H1 (cell line): ENCODE measurements at regions not wholly inside any gene's neighbourhood (a gene's known extent, or its start where the extent isn't known, plus 50 kb on each side); places are given as distances from the start of the nearest gene placed in this dataset.

Experiments used
- CTCF ChIA-PET: fragments of 300-600 bp; sonication (Branson Sonifier 250); formaldehyde crosslinking; loops from one replicate; lab custom pipeline; 2021; ENCODE audit not compliant: partially characterized antibody; lab: Charles Lee
- POLR2A ChIA-PET: fragments of 300-600 bp; sonication (Branson Sonifier 250); formaldehyde crosslinking; loops from one replicate; lab custom pipeline; 2021; ENCODE audit warnings: inconsistent platforms; ENCODE audit not compliant: partially characterized antibody; lab: Charles Lee
- DNase-seq, 2 experiments: peaks; one replicate each; pipeline versions ENCODE4 v3.0.0 to v3.0.0-alpha.2; 2010 to 2022; ENCODE audit warnings: low spot score in 2 of 2, low read depth in 1 of 2, mixed read lengths in 1 of 2
- FAIRE-seq: peaks from 2 replicates; lab custom pipeline; 2011; peaks lifted over from hg19 to GRCh38; lab: Jason Lieb, UNC
- H2AFZ ChIP-seq: 2 replicates; pipeline ENCODE4 v1.8.1; 2012; ENCODE audit warnings: low read length, inconsistent platforms
- H2AK5ac ChIP-seq: 2 replicates; pipeline ENCODE4 v1.6.1; 2013; ENCODE audit warnings: low read depth, low read length
- H2BK120ac ChIP-seq: replicated peaks from 2 replicates; pipeline ENCODE3; 2013; ENCODE audit warnings: low read depth, low read length, inconsistent platforms
- H2BK12ac ChIP-seq: 2 replicates; pipeline ENCODE4 v1.6.1; 2013; ENCODE audit warnings: low read depth, low read length
- H2BK15ac ChIP-seq: 2 replicates; pipeline ENCODE4 v1.6.1; 2013; ENCODE audit warnings: low read length
- H2BK20ac ChIP-seq: 2 replicates; pipeline ENCODE4 v1.6.1; 2013; ENCODE audit warnings: low read length
- H2BK5ac ChIP-seq: 2 replicates; pipeline ENCODE4 v1.6.1; 2013; ENCODE audit warnings: low read depth, low read length
- H3K14ac ChIP-seq: 2 replicates; pipeline ENCODE4 v1.6.1; 2013; ENCODE audit warnings: inconsistent platforms; ENCODE audit not compliant: insufficient read length
- H3K18ac ChIP-seq: 2 replicates; pipeline ENCODE4 v1.6.1; 2013; ENCODE audit warnings: low read length; ENCODE audit errors: extremely low read depth
- H3K23ac ChIP-seq: 2 replicates; pipeline ENCODE4 v1.6.1; 2013; ENCODE audit warnings: inconsistent platforms; ENCODE audit not compliant: insufficient read length
- H3K23me2 ChIP-seq: 2 replicates; pipeline ENCODE4 v1.6.1; 2013; ENCODE audit warnings: low read depth, low read length
- H3K27ac ChIP-seq: 2 replicates; pipeline ENCODE4 v1.6.1; 2011; ENCODE audit warnings: low read depth, low read length, inconsistent platforms
- H3K27me3 ChIP-seq, 4 experiments: replicated peaks in 1 of 4; 1 replicate in 1 of 4; 2 replicates in 3 of 4; pipeline versions ENCODE4 v1.6.1 to v1.8.1; 2011 to 2013; ENCODE audit warnings: low read length in 3 of 4, mild to moderate bottlenecking in 3 of 4, inconsistent platforms in 2 of 4, mixed read lengths in 2 of 4, moderate library complexity in 1 of 4; ENCODE audit not compliant: control insufficient read depth in 3 of 4, insufficient read depth in 3 of 4; ENCODE audit errors: extremely low read depth in 1 of 4
- H3K36me3 ChIP-seq, 4 experiments: 2 replicates each; pipeline versions ENCODE4 v1.6.1 to v1.8.1; 2011 to 2013; ENCODE audit warnings: mild to moderate bottlenecking in 4 of 4, low read length in 3 of 4, moderate library complexity in 2 of 4, control low read depth in 1 of 4, inconsistent platforms in 1 of 4; ENCODE audit not compliant: insufficient read depth in 4 of 4, control insufficient read depth in 2 of 4
- H3K4ac ChIP-seq: replicated peaks from 2 replicates; pipeline ENCODE3; 2013; ENCODE audit warnings: low read length, low read depth, mixed read lengths, inconsistent platforms; ENCODE audit not compliant: insufficient read length
- H3K4me1 ChIP-seq, 4 experiments: replicated peaks in 1 of 4; 1 replicate in 1 of 4; 2 replicates in 3 of 4; pipeline versions ENCODE4 v1.6.1 to v1.8.1; 2011 to 2013; ENCODE audit warnings: low read length in 3 of 4, inconsistent platforms in 2 of 4, mixed read lengths in 1 of 4; ENCODE audit not compliant: insufficient read depth in 4 of 4, control insufficient read depth in 3 of 4
- H3K4me2 ChIP-seq, 2 experiments: 2 replicates each; pipeline versions ENCODE4 v1.6.1 to v1.8.1; 2011 to 2013; ENCODE audit warnings: low read depth in 2 of 2, low read length in 2 of 2, control low read depth in 1 of 2, inconsistent platforms in 1 of 2, mild to moderate bottlenecking in 1 of 2; ENCODE audit not compliant: insufficient read depth in 1 of 2
- H3K4me3 ChIP-seq, 4 experiments: fragments of 200-600, 300-600 bp in 1 of 4; sonication (generic), shearing (Covaris generic), sonication (Bioruptor Twin) in 1 of 4; 2 replicates each; pipeline versions ENCODE4 v1.5.1 to v1.8.1; 2011 to 2016; ENCODE audit warnings: low read length in 4 of 4, low read depth in 3 of 4, control low read depth in 2 of 4, inconsistent platforms in 2 of 4, mild to moderate bottlenecking in 2 of 4, mixed read lengths in 1 of 4, moderate library complexity in 1 of 4; ENCODE audit not compliant: insufficient read depth in 2 of 4; ENCODE audit errors: extremely low read depth in 1 of 4
- H3K56ac ChIP-seq: replicated peaks from 2 replicates; pipeline ENCODE3; 2013; ENCODE audit warnings: low read depth, mild to moderate bottlenecking, mixed read lengths, low read length, inconsistent platforms; ENCODE audit not compliant: insufficient read length
- H3K79me1 ChIP-seq: 2 replicates; pipeline ENCODE4 v1.6.1; 2013; ENCODE audit warnings: low read depth, low read length, control low read depth
- H3K79me2 ChIP-seq, 2 experiments: 2 replicates each; pipeline versions ENCODE4 v1.6.1 to v1.8.1; 2012 to 2013; ENCODE audit warnings: low read length in 2 of 2, mild to moderate bottlenecking in 2 of 2, inconsistent platforms in 1 of 2; ENCODE audit not compliant: insufficient read depth in 2 of 2, control insufficient read depth in 1 of 2
- H3K9ac ChIP-seq, 4 experiments: replicated peaks in 1 of 4; 1 replicate in 1 of 4; 2 replicates in 3 of 4; pipeline versions ENCODE4 v1.6.1 to v1.8.1; 2011 to 2013; ENCODE audit warnings: low read depth in 3 of 4, low read length in 3 of 4, control low read depth in 2 of 4, mild to moderate bottlenecking in 2 of 4, moderate library complexity in 2 of 4, inconsistent platforms in 1 of 4; ENCODE audit errors: extremely low read depth in 1 of 4
- H3K9me3 ChIP-seq, 2 experiments: 2 replicates each; pipeline versions ENCODE4 v1.6.1 to v1.8.1; 2012 to 2013; ENCODE audit warnings: mild to moderate bottlenecking in 2 of 2, moderate library complexity in 2 of 2, control low read depth in 1 of 2, inconsistent platforms in 1 of 2, low read depth in 1 of 2, low read length in 1 of 2, mixed read lengths in 1 of 2; ENCODE audit not compliant: insufficient read depth in 2 of 2
- H4K20me1 ChIP-seq, 2 experiments: replicated peaks in 1 of 2; 2 replicates each; pipeline versions ENCODE3 to v1.8.1; 2011 to 2013; ENCODE audit warnings: inconsistent platforms in 2 of 2, low read length in 2 of 2, mild to moderate bottlenecking in 1 of 2; ENCODE audit not compliant: insufficient read depth in 2 of 2, control insufficient read depth in 1 of 2
- H4K5ac ChIP-seq: 2 replicates; pipeline ENCODE4 v1.6.1; 2013; ENCODE audit warnings: low read length, low read depth, mixed read lengths, inconsistent platforms; ENCODE audit not compliant: insufficient read length
- H4K8ac ChIP-seq: 2 replicates; pipeline ENCODE4 v1.8.0; 2013; ENCODE audit warnings: mild to moderate bottlenecking, moderate library complexity, low read length, inconsistent platforms; ENCODE audit not compliant: insufficient read depth; ENCODE audit errors: extremely low read depth
- H4K91ac ChIP-seq: replicated peaks from 2 replicates; pipeline ENCODE3; 2013; ENCODE audit warnings: low read length, mixed read lengths, inconsistent platforms; ENCODE audit not compliant: insufficient read length
- WGBS, 2 experiments: shearing (Covaris generic) in 1 of 2; methylation state at CpG; one replicate each; pipeline versions ENCODE4 v1.1.6 to v1.1.7; 2013 to 2015; ENCODE audit warnings: low lambda C conversion rate in 2 of 2, mixed read lengths in 2 of 2, inconsistent platforms in 1 of 2, low coverage in 1 of 2, missing lambda C conversion rate in 1 of 2; ENCODE audit not compliant: insufficient replicate concordance in 2 of 2, insufficient coverage in 1 of 2, insufficient read length in 1 of 2; ENCODE audit errors: extremely low coverage in 1 of 2, missing lambda C conversion rate in 1 of 2; 5-methylcytosine and 5-hydroxymethylcytosine counted together
- TF ChIP-seq, protein P1 (sequence below): fragments of 300-600 bp; sonication (generic); IDR thresholded peaks from 2 replicates; pipeline ENCODE4 v1.7.1; 2012; ENCODE audit warnings: low read length, moderate library complexity, mild to moderate bottlenecking, inconsistent platforms; ENCODE audit not compliant: insufficient replicate concordance

DNA sequence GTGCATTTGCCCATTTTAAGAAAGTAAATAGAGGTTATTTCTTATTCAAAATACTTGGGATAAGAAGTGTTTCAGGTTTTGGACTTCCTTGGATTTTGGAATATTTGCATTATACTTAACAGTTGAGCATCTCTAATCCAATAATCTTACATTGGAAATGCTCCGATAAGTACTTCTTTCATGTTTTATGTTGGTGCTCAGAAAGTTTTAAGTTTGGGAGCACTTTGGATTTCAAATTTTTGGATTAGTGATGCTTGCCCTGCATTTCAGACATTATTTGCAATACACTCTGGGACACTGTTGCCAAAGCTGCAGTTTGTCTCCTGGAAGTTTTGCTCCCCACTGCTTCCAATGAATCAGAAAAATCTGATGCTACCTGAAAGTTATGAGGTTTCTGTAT, 691.9 kb upstream of the SLITRK6 start:
- Histone ChIP-seq H3K23ac (no peak overlapping the region), H3K27ac (no peak overlapping the region), H3K4me1 (no peaks in the 10 kb centered on the region), H2BK120ac (no peak overlapping the region), H3K56ac (no peak overlapping the region), H2AFZ (no peak overlapping the region), H3K4me3 (no peak overlapping the region), H4K20me1 (no peaks in the 10 kb centered on the region), H2BK15ac (no peak overlapping the region), H3K9ac (no peak overlapping the region), H3K18ac (no peak overlapping the region), H3K27me3 (no peaks in the 10 kb centered on the region), H3K4ac (no peak overlapping the region), H2BK5ac (no peak overlapping the region), H3K79me2 (no peaks in the 10 kb centered on the region), H2BK20ac (no peak overlapping the region), H3K36me3 (no peaks in the 10 kb centered on the region), H2BK12ac (no peak overlapping the region), H3K14ac (no peak overlapping the region), H4K8ac (no peak overlapping the region), H3K79me1 (no peaks in the 10 kb centered on the region), H3K9me3 (no peaks in the 10 kb centered on the region), H3K4me2 (no peak overlapping the region), H4K91ac (no peak overlapping the region), H3K23me2 (no peaks in the 10 kb centered on the region), H2AK5ac (no peak overlapping the region), H4K5ac (no peak overlapping the region)
- ChIA-PET POLR2A (no interaction called here), CTCF (no interaction called here)
- DNase-seq: no peak
- FAIRE-seq: no peak
- 100% methylated on average over 1 of the region's 1 CpG; no CpG with 5 or more reads in 1 of the 2 experiments for WGBS, 2 experiments
- TF ChIP-seq, protein P1, sequence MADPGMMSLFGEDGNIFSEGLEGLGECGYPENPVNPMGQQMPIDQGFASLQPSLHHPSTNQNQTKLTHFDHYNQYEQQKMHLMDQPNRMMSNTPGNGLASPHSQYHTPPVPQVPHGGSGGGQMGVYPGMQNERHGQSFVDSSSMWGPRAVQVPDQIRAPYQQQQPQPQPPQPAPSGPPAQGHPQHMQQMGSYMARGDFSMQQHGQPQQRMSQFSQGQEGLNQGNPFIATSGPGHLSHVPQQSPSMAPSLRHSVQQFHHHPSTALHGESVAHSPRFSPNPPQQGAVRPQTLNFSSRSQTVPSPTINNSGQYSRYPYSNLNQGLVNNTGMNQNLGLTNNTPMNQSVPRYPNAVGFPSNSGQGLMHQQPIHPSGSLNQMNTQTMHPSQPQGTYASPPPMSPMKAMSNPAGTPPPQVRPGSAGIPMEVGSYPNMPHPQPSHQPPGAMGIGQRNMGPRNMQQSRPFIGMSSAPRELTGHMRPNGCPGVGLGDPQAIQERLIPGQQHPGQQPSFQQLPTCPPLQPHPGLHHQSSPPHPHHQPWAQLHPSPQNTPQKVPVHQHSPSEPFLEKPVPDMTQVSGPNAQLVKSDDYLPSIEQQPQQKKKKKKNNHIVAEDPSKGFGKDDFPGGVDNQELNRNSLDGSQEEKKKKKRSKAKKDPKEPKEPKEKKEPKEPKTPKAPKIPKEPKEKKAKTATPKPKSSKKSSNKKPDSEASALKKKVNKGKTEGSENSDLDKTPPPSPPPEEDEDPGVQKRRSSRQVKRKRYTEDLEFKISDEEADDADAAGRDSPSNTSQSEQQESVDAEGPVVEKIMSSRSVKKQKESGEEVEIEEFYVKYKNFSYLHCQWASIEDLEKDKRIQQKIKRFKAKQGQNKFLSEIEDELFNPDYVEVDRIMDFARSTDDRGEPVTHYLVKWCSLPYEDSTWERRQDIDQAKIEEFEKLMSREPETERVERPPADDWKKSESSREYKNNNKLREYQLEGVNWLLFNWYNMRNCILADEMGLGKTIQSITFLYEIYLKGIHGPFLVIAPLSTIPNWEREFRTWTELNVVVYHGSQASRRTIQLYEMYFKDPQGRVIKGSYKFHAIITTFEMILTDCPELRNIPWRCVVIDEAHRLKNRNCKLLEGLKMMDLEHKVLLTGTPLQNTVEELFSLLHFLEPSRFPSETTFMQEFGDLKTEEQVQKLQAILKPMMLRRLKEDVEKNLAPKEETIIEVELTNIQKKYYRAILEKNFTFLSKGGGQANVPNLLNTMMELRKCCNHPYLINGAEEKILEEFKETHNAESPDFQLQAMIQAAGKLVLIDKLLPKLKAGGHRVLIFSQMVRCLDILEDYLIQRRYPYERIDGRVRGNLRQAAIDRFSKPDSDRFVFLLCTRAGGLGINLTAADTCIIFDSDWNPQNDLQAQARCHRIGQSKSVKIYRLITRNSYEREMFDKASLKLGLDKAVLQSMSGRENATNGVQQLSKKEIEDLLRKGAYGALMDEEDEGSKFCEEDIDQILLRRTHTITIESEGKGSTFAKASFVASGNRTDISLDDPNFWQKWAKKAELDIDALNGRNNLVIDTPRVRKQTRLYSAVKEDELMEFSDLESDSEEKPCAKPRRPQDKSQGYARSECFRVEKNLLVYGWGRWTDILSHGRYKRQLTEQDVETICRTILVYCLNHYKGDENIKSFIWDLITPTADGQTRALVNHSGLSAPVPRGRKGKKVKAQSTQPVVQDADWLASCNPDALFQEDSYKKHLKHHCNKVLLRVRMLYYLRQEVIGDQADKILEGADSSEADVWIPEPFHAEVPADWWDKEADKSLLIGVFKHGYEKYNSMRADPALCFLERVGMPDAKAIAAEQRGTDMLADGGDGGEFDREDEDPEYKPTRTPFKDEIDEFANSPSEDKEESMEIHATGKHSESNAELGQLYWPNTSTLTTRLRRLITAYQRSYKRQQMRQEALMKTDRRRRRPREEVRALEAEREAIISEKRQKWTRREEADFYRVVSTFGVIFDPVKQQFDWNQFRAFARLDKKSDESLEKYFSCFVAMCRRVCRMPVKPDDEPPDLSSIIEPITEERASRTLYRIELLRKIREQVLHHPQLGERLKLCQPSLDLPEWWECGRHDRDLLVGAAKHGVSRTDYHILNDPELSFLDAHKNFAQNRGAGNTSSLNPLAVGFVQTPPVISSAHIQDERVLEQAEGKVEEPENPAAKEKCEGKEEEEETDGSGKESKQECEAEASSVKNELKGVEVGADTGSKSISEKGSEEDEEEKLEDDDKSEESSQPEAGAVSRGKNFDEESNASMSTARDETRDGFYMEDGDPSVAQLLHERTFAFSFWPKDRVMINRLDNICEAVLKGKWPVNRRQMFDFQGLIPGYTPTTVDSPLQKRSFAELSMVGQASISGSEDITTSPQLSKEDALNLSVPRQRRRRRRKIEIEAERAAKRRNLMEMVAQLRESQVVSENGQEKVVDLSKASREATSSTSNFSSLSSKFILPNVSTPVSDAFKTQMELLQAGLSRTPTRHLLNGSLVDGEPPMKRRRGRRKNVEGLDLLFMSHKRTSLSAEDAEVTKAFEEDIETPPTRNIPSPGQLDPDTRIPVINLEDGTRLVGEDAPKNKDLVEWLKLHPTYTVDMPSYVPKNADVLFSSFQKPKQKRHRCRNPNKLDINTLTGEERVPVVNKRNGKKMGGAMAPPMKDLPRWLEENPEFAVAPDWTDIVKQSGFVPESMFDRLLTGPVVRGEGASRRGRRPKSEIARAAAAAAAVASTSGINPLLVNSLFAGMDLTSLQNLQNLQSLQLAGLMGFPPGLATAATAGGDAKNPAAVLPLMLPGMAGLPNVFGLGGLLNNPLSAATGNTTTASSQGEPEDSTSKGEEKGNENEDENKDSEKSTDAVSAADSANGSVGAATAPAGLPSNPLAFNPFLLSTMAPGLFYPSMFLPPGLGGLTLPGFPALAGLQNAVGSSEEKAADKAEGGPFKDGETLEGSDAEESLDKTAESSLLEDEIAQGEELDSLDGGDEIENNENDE: no peak
